ENCODE measurements at regions not wholly inside any gene's neighbourhood (a gene's known extent, or its start where the extent isn't known, plus 50 kb on each side); places are given as distances from the start of the nearest gene placed in this dataset.

- Histone ChIP-seq H2BK20ac (ENCODE audit: low read depth, low read length, poor library complexity, severe bottlenecking) (no peak overlapping the region), H4K5ac (ENCODE audit: insufficient read length, low read depth, low read length) (no peak overlapping the region), H3K4me1 (ENCODE audit: insufficient read depth, low read length) (no peaks in the 10 kb centered on the region), H2BK12ac (ENCODE audit: insufficient read length, low read depth, low read length) (no peak overlapping the region), H2BK120ac (ENCODE audit: low read depth, low read length, poor library complexity, severe bottlenecking) (no peak overlapping the region), H4K8ac (replicated peaks; ENCODE audit: insufficient read length, low read depth, low read length) (no peak overlapping the region), H3K9me3 (ENCODE audit: control insufficient read depth, low read depth, low read length) (no peaks in the 10 kb centered on the region), H3K79me2 (ENCODE audit: insufficient read depth, low read length) (no peaks in the 10 kb centered on the region), H4K20me1 (ENCODE audit: control insufficient read depth, insufficient read depth, insufficient read length) (no peaks in the 10 kb centered on the region), H2BK5ac (ENCODE audit: insufficient read length, low read length) (no peak overlapping the region), H2AK5ac (ENCODE audit: insufficient read length, low read length) (no peak overlapping the region), H3K27me3 (ENCODE audit: insufficient read depth, low read length) (no peaks in the 10 kb centered on the region), H3K4ac (ENCODE audit: low read depth, low read length) (no peak overlapping the region), H4K91ac (ENCODE audit: insufficient read length, low read depth, low read length) (no peak overlapping the region), H3K56ac (ENCODE audit: insufficient read length, low read depth, low read length) (no peak overlapping the region), H3T11ph (ENCODE audit: low read length) (no peak overlapping the region), H3K27ac (ENCODE audit: insufficient read length, low read depth, low read length) (no peak overlapping the region), H2BK15ac (ENCODE audit: low read depth, low read length) (no peak overlapping the region), H3K4me2 (ENCODE audit: insufficient read depth, insufficient read length, low read length) (no peak overlapping the region), H3K23me2 (ENCODE audit: insufficient read length, low read depth, low read length, poor library complexity, severe bottlenecking) (no peaks in the 10 kb centered on the region), H3K9ac (ENCODE audit: extremely low read depth, insufficient read length, low read length) (no peak overlapping the region), H3K18ac (ENCODE audit: insufficient read length, low read depth, low read length) (no peak overlapping the region), H3K14ac (ENCODE audit: insufficient read depth, low read length) (no peak overlapping the region), H3K79me1 (ENCODE audit: insufficient read depth, low read depth, low read length, poor library complexity, severe bottlenecking) (no peaks in the 10 kb centered on the region), H2AFZ (ENCODE audit: low read length) (no peak overlapping the region), H3K23ac (ENCODE audit: insufficient read length, low read depth, low read length) (no peak overlapping the region)
- Mint-ChIP-seq H3K27ac (no peak overlapping the region), H3K36me3 (ENCODE audit: insufficient read depth in 1 of 3, low read depth in 3 of 3) (no peaks in the 10 kb centered on the region), H3K27me3 (ENCODE audit: low read depth) (no peaks in the 10 kb centered on the region; the same call in 1 of the 2 replicates), H3K4me3 (no peak overlapping the region), H3K4me1 (no peaks in the 10 kb centered on the region), H3K9me3 (no peaks in the 10 kb centered on the region)
- no peak for TF ChIP-seq CTCF (conservative IDR thresholded peaks at IDR 0.05)
- no CpG with 5 or more reads among the region's 1 CpG for WGBS (ENCODE audit: extremely low coverage, insufficient read length, low lambda C conversion rate)
- DNase-seq: no peak
These were observed 148.2 kb upstream of the ADAMTS16 start for GRCh38 chr5:4991925-4992324.

All from H9 (cell line).